Fibroblast of skin of scalp (primary cell): ENCODE measurements at regions not wholly inside any gene's neighbourhood (a gene's known extent, or its start where the extent isn't known, plus 50 kb on each side); places are given as distances from the start of the nearest gene placed in this dataset.
"Not testable (repeated sequence)": the region's sequence is repeated elsewhere in the genome, so short reads cannot be mapped to it uniquely, and the experiment has no call there.

ENCODE experiments used
- DNase-seq: peaks from one replicate; pipeline ENCODE4 v3.0.0-alpha.2; 2013

DNA sequence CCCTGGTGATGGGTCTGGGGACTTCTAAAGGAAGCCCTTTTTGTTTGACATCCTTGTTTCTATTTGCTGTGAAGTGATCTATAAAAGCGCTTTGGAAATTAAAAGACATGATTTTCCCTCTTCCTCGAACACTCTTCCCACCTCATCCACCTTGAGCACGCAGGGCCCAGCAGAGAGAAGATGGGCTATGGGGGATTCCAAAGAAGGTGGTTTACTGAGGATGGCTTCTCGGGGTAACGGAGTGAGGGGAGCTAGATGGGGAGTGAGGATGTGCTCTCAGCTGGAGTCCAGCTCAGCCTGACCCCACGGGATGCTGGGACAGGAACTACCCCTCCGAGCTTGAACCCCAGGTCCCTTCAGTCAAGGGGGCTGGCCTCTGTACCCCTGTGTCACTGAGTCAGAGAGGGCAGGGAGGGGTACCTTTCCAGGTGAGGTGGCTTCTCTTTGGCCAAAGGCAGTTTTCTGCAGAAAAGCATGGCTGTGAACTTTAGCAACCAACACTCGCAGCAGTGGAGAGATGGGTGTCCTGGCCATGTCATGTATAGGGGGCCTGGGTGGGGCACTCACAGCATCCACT, 180.7 kb upstream of the SMAD3 start:
- no peak for DNase-seq

DNA sequence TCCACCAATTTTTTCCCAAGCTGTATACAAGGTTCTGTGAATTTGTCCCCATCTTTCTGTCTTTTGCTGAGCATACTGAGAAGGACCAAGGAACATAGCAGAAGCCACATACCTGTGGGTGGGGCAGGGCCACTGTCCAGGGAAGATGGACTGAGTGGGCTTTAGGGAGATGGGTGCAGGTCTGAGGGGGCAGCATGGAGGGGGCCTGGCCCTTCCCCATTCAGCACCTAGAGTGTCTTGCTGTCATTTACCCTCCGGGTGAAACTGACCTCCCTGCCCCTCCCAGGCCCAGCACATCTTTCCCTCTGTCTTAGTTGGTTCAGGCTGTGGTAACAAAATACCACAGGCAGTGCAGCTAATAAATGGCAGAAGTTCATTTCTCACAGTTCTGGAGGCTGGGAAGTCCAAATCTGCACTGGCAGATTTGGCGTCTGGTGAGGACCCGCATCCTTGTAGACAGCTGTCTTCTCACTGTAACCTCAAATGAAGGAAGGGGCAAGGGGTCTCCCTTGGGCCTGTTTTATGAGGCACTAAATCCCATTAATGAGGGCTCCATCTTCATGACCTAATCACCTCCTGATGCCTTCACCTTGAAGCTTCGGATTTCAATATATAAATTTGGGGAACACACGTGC, 180.0 kb upstream of the SMAD3 start:
- no peak for DNase-seq

DNA sequence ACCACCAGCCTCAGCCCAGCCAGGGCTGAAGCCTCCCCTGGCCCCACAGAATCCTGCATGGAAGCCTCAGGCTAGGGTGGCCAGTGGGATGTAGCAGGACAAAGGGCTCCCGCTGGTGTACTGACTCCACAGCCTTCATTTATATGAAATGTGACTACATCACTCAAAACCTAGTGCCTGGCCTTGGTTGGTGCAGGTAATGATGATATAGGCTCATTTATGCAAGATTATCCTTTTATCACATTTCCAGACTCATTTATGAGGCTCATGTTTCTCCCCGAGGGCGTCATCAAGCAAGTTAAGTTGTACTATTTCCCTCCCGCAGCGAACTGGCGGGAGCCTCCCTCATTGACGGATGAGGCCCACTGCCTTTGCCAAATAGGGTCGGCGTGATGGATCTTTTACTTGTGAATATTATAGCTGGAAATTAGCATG, 179.1 kb upstream of the SMAD3 start:
- no peak for DNase-seq

DNA sequence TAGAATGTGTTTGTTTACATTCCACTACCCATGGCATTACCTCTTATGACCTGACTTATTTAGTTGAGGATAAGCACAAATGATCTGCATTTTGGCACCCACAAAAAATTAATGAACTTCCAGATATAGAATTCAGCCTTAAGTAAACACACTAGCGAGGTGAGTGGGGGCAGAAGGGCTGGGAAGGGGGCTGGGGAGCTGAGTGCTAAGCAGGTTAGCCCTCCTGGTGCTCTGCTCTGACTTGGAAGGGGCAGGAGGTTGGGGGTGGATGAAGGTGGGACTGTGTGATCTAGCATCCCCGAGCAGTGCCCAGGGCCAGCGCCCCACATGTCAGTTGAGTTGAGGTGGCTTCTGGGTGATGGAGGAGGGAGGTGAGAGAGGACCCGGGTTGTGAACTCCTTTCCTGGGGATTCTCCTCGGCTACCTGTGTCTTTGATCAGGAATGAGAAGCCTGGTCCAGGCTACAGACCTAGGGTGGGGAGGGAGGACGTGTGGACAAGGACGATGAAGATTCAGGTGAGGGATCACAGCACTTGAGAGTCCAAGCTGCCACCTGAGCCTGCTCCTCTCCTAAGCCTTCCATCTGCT, 178.6 kb upstream of the SMAD3 start:
- DNase-seq, result no peak

DNA sequence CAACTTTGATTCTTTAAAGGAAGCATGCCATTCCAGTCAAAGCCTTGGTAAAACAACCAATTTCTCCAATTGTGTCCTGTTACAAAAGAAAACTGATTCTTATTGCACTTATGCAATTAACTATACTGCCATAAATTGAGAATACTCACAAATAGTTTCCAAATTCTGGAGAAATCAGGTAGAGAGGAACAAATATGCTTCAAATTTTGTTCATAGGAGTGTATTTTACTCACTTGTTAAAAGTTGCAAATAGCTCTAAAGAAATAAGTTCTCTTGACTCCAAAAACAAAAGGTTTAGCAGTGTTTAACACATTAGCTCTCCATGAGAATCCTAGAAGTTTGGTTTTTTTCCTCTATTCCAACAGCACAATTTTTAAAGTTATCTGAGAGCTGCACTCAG, 176.1 kb upstream of the SMAD3 start:
- not testable (repeated sequence) for DNase-seq

DNA sequence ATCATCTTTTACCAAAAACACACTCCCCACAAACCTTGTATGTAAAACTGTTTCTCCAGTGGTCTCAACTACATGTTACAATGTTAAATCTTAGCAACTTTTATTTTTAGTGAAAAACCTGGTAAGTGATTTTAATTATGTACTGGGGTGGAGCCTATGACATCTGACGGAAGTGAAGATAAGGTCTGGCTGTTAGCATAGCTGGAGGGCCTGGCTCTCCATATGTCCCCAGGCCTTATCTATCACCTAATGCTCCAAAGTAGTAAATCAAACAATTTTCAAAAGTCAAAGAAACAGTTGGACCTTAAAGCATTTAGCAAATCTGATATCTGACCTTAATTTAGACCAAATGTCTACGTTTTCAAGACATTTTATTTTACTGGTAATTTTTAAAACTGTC, 173.6 kb upstream of the SMAD3 start:
- DNase-seq, result no peak

DNA sequence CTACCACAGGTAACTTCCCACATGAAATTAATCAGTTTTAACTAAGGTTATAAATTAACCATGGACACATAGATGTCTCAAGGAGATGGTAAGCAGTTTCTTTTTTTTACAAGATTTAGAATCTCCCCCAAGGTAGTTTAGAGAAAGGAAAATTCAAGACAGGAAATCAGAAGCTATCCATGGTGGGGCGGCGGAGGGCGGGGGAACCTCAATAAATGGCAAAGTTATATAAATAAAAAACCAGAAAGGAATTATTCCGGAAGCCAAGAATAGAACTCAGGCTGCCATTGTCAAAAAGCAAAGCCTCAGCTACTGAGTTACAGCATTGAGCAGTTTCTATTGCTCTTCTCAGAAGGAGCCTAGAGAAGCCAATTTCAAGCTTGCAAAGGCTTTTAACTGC, 172.1 kb upstream of the SMAD3 start:
- DNase-seq, result no peak

DNA sequence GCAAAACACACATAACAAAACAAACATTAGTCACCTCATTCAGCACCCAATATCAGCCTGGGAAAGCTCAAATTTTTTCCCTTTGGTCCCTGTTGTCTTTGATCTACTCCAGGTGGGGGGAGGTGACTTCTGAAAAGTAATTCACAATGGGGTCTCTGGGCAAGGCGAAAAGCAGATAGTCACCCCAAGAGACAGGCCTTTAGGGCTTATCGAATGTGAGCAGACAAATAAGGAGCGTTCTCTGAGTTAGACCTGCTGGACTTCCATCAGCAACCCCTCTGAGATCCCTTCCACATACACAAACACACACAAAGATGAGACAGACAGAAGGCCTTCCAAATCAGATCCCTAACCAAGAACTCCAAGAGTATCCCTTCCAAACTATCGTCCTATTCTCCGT, 171.0 kb upstream of the SMAD3 start:
- DNase-seq, result no peak

DNA sequence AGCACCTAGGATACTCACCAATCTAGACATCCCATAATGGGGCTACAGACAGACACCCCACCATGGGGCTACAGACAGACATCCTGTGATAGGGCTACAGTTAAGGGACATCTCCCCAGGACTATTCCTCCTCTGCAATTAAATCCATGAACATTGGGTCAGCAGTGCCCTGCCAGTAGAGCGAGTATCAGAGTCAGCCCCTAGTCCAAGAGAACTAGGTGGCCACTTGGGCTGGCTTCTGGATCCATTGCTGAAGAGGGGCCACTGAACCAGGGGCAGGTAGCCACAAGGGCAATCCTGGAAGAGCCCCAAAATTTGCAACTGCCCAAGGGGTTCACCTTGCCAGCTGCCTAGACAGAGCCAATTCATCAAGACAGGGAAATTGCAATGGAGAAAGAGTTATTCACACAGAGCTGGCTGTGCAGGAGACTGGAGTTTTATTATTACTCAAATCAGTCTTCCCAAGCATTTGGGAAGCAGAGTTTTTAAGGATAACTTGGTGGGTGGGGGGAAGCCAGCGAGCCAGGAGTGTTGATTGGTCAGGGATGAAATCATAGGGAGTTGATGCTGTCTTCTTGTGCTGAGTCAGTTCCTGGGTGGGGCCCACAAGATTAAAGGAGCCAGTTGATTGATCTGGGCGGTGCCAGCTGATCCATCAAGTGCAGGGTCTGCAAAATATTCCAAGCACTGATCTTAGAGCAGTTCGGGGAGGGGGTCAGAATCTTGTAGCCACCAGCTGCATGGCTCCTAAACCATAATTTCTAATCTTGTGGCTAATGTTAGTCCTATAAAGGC, 170.2 kb upstream of the SMAD3 start:
- DNase-seq, result peak; percentile 59

DNA sequence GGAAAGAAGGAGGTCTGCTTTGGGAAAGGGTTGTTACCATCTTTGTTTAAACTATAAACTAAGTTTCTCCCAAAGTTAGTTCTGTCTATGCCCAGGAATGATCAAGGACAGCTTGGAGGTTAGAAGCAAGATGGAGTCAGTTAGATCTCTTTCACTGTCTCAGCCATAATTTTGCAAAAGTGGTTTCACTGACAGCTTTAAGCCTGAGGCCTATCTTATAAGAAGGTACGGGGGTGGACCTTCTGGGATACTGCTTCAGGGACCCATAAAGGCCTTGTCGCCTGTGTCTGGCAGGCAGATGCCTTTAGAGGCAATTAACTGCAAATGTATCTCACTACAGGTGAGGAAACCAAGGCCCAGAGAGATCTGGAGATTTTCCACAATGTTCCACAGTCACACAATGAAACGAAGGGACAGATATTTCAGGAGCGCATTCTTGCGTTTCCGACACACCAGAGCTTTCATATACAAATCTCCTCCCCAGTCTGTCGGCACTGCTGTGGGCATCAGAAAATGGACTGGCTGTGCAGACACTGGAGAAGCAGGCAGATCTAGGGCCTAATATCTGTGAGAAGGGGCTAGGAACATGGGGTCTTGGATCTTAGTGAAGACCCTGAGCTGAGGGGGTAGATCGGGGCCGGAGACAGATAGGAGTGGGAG, 169.5 kb upstream of the SMAD3 start:
- DNase-seq, result no peak

DNA sequence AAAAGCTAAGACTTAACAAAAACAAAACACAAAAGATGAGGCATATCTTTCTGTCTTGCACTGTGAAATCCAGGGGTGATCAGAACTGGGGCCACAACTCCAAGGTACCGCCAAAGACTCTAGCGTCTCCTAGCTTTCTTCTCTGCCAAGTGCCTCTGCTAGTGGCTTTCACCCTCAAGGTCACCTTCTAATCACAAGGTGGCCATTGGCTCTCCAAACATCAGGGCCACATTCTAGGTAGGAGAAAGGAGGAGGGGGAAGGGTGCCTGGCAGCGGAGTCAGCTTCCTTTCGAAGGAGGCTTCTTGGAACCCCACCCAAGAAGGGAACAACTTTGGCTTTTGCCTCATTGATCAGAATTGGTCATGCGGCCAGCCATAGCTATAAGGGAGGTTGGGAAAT, 168.8 kb upstream of the SMAD3 start:
- DNase-seq, result no peak

DNA sequence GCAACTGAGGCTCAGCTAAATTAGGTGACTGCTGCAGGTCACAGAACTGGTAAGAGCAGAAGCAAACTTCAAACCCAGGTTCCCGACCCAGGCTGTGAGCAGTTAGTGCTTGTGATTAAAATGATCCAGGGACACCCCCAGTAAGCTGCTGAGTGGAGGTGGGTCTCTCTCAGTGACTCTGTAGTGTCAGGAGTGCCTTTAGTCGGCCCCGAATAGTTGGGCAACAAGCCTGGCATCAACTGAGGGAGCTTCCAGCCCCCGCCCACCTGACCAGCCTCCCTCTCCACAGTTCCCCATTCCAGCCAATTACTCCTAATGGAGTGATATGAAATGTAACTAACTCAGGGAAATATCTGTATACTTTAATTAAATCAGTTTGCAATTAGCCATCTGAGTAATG, 168.0 kb upstream of the SMAD3 start:
- DNase-seq, result no peak

DNA sequence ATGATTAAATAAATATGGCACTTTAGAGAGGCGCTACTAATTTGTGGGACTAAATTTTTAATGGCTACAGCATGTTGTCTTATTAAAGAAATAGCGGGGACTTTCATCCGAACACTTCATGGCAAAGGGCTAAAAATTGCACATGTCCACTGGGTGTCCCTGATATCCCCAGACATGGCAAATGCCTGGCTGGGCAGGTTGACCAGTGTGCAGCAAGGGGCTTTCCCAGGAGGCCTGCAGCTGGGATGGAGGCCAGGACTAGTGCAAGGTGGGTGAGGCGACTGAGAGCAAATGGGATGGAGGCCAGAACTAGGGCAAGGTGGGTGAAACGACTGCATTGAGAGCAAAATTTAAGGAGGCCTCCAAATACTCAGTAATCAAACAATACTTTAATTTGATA, 167.4 kb upstream of the SMAD3 start:
- no peak for DNase-seq

DNA sequence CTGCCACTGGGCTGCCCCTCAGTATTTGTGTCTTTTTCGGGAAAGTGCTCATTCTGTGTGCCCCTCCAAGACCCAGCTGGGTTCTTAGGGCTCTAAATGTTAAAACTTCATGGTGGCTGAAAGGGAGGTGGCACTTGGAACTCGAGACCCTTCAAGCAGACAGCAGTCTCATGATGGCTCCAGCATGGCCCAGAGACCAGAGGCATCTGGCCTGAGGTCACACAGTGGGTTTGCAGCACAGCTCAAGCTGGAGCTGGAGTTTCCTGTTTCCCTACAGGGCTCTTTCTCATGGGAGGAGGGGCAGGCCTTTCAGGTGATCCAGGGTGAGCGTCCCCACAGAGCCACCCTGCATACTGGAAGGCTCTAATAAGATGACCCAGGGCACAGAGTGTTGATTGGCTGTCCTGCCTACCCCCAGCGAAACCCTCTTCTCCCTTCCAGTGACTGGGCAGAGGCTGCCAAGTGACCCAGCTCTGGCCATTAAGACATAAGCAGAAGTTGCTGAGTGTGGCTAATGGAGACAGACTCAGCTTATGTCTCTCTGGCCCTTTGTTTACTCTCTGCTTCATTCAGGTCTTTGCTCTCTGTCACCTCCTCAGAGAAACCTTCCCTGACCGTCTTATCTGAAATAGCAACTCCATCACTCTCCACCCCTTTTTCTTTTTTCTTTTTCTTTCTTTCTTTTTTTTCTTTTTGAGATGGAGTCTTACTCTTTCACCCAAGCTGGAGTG, 166.6 kb upstream of the SMAD3 start:
- no peak for DNase-seq

DNA sequence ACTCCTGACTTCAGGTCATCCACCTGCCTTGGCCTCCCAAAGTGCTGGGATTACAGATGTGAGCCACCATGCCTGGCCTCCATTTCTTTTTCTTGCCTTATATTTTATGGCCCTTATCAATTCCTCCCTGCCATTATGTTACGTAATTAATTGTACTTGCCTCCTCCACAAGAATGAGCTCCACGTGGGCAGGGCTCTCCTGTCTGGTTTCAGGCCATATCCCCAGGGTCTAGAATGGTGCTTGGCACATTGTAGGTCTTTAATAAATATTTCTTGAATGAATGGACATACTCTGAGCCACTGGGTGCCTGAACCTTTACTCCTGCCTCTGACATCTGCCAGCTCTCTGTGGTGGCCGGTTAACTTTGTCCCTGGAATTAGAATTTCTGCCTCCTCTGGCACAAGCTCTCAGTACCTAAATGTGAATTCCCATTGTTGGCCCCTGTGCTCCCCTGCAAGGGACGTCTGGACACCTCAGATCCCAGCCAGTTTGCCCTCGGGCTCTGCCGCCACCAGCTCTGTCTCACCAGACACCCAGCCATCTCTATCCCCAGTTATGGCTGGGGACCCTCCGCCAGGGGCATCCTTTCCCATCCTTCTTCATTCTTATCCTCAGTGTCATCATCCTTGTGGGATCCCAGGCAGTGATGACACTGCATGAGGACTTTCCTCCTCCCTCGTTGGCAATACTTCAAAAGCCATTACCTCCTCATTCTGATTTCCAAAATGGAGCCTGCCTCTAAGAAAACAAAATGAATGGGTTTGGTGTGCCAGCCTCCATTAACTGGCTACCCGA, 165.6 kb upstream of the SMAD3 start:
- DNase-seq, result peak; percentile 87

DNA sequence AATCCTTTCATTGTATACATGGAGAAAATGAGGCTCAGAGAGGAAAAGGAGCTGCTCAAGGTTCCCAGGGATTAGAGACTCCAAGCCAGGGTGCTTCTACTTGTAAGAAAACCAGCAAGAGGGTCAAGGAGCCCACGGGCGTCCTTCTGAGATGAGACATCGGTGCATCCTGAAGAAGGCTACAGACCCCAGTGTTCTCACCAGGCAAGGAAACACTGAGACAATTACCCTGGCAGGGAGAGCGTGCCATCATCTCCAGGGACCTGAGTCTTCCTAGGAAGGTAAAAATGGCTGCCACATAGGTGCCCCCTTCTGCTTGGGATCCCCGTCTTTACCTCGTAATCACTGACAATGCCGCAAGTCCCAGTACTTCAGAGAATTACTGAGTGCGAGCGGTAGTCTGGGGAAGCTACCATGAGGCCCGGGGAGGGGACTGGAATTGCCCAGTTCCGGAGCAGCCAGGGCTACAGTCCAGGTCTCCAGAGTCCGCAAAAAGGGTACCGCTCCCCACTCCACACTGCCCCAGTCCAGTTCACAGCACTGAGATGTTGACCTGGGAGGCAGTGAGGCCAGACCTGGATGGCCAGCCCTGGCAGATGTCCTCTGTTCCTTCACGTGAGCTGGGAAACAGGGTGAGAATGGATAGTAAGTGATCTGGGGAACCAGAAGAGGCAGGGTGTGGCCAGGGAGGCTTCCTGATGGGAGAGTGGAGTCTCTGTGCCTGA, 164.7 kb upstream of the SMAD3 start:
- DNase-seq, result no peak

DNA sequence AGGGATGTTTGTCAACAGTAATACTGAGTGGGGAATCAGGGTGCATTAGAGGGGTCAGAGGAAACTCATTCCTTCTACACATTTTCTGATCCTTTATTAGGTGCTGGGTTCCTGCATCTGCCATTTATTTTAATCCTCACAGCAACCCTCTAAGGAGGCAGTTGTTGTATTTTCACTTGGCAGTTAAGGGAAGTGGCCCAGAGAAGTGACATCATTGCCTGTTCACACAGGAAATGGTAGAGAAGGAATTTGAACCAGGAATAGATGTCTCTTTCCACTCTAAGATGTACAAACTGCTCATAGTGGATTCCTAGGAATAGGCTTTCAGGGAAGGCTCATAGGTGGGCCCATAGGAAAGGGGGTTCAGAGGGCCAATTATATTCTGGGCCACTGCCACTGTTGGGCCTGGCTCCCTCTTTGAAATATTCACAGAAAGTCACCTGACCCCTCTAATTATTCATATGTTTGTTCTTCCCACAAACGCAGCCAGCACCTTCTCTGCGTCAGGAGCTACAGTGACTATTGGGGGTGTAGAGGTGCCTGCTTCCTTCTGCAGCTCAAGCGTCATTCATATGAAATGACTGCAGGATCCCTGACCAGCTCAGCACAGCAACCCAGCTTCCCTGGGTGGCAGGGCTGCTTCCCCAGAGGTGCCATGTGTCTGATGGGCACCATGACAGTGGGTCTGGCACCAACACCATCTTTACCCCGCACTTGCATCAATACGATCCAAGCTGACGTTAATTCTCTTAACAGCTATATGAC, 163.9 kb upstream of the SMAD3 start:
- DNase-seq, result peak; percentile 66

DNA sequence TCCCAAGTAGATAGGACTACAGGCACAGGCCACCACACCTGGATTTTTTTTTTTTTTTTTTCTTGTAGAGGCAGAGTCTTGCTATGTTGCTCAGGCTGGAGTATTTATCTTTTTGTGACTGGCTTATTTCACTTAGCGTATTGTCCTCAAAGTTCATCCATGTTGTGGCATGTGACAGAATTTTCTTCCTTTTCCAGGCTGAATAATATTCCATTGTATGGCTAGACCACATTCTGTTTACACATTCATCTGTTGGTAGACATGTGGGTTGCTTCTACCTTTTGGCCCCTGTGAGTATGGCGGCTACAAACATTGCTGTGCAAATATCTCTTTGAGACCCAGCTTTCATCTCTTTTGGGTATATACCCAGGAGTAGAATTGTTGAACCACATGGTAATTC, 160.2 kb upstream of the SMAD3 start:
- no peak for DNase-seq

DNA sequence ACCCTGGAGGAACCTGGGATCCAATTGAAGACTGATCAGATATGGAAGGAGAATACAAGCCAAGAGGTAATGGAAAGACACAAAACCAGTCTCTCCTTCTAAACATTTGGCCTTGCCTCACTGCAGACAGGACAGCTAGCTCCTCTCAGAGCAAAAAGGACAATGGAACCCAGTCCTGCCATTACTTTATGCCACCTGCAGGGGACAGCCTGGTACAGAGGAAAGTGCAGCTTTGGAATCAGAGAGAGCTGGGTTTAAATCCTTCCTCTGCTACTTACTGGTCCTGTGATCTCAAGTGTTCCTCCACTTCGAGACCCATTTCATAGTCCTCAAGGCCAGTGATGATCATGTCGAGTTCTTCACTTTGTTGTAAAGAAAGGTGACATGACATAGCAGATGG, 159.4 kb upstream of the SMAD3 start:
- DNase-seq, result no peak
